HG03521 (cell line): ENCODE measurements at regions not wholly inside any gene's neighbourhood (a gene's known extent, or its start where the extent isn't known, plus 50 kb on each side); places are given as distances from the start of the nearest gene placed in this dataset.

Experiments used
- ATAC-seq: cut with Tn5 transposase; IDR thresholded peaks from one replicate; pipeline ENCODE4 v1.9.1; 2021; ENCODE audit warnings: mild to moderate bottlenecking, moderate library complexity; ENCODE audit not compliant: unreplicated experiment

GRCh38 chr10:105473170-105473569 lies 832.1 kb downstream of the SORCS3 start:
- ATAC-seq, result no peak

- ATAC-seq, result no peak
These were observed 827.7 kb downstream of the SORCS3 start for GRCh38 chr10:105468759-105469158.

- no peak for ATAC-seq
These were observed 825.4 kb downstream of the SORCS3 start for GRCh38 chr10:105466521-105466920.

GRCh38 chr10:105434970-105435369 lies 793.9 kb downstream of the SORCS3 start:
- no peak for ATAC-seq

DNA sequence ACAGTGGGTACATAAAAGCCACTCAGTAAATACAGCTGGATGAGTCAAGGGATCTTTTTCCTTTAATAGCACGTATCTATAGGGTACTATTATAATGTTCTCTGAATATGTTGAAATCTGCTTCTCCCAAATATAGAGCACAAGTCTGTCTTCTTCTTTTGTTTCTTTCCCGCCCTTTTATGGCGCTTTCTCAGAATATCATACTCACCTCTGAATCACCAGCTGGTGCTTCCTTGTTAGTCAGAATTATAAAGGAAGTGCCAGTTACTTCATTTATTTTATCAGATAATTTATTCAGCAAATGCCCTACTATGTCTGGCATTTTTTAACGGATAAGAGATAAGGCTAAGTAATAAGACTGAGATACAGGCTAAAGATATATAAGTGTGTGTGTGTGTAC lies 772.9 kb downstream of the SORCS3 start:
- ATAC-seq, result no peak

- no peak for ATAC-seq
These were observed 768.3 kb downstream of the SORCS3 start for GRCh38 chr10:105409370-105409769.

DNA sequence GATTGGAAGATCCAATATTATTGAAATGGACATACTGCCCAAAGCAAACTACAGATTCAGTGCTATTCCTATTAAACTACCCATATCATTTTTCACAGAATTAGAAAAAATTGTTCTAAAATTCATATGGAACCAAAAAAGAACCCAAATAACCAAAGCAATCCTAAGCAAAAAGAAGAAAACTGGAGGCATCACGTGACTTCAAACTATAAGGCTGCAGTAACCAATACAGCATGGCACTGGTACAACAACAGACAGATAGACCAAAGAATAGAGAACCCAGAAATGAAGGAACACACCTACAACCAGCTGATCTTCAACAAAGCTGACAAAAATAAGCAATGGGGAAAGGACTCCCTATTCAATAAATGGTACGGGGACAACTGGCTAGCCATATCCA lies 765.4 kb downstream of the SORCS3 start:
- no peak for ATAC-seq

DNA sequence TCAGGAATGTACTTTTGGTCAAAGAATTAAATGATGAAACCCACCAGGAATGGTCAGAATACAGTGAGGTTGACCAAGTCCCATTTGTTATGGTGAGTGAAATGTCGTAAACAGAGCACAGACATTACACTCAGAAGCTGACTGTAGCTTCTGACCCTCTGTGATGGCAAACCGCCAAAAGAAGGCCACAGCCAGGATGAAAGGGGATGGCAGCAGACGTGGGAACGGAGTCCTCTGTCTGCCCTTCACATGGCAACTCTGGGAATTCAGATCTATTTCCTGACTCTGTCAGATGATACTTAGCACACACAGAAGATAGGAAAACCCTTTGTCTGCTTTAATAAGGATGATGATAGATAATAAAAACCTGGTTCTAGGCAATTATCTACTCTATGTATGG lies 757.1 kb downstream of the SORCS3 start:
- ATAC-seq, result no peak

DNA sequence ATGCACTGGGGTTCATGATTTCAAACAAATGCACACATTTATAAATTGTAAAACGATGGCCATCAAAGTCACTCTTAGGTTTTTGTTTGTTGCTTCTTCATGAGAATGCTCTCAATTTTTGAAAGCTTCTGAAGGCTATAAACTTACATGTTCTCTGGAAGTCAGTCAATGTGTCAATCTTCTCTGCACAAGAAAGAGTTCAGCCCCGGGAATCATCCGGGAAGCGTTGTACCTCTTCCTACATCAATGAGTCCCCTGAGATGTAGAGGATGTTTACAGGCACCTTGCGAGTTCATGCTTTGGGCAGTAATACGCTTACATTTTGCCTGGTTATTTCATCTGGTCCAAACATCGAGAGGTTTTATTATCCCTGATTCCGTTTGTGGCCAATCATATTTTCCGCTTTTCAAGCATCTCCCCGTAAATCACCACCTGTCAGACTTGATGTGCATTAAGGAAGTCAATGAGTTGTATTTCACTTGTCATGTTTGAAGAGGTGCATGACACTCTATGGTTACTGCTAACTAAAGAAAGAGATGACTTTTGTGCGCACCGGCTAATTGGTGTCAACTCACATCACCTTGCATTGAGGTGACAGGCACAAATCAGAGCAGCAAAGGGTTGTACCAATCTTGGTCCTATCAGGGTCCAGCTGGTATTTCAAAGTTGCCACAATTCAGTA lies 750.7 kb downstream of the SORCS3 start:
- no peak for ATAC-seq

DNA sequence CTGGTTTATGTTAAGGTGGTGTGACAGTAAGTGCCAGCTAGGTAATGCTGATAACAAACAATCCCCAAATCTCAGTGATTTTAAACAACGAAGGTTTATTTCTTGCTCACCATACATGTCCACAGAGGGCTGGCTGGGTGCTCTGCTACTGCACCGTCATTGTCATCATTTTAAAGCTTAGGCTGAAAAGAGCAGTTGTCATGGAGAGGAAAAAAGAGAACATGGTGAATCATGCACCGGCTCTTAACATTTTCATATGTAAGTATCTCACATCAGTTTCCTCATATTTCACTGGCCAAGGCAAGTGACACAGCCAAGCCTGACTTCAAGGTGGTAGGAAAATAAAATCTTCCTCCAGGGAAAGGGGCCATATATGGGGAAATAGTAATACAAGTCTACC lies 746.9 kb downstream of the SORCS3 start:
- ATAC-seq, result no peak

- no peak for ATAC-seq
These were observed 742.9 kb downstream of the SORCS3 start for GRCh38 chr10:105383978-105384377.

DNA sequence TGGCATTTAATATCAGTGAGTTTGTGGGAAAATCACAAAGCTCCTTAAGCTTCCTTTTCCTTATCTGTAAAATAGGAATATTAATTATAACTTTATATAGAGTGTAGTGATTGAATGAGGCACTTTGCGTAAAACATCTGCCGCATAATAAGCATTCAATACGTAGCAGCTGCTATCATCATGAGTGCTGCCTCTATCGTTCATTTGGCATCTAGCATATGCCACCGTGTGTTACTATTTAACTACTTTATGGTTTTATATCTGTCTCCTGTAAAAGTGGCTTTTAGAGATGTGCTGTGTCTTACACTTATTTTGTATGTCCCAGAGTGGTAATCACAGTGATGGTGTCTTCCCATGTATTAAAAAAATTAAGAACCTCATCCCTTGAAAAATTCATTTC lies 729.6 kb downstream of the SORCS3 start:
- no peak for ATAC-seq

DNA sequence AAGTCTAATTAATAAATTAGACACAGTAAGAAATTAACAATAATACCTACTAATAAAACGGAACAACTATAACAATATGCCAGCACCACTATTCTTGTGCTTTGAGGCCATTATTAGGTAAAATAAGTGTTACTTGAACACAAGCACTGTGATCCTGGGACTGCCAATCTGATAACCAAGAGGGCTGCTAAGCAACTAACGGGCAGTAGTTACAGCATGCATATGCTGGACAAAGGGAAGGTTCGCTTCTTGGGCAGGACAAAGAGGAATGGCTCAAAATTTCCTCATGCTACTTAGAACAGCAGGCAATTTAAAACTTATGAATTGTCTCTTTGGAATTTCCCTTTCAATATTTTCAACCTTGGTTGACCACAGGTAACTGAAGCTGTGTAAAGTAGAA lies 718.6 kb downstream of the SORCS3 start:
- no peak for ATAC-seq

GRCh38 chr10:105358911-105359310 lies 717.8 kb downstream of the SORCS3 start:
- ATAC-seq, result no peak

- ATAC-seq, result no peak
These were observed 715.5 kb downstream of the SORCS3 start for GRCh38 chr10:105356626-105357025.

- ATAC-seq, result no peak
These were observed 712.9 kb downstream of the SORCS3 start for GRCh38 chr10:105354010-105354409.

- no peak for ATAC-seq
These were observed 711.7 kb downstream of the SORCS3 start for GRCh38 chr10:105352827-105353226.

GRCh38 chr10:105352281-105352680 lies 711.2 kb downstream of the SORCS3 start:
- ATAC-seq, result no peak

- ATAC-seq, result no peak
These were observed 710.1 kb downstream of the SORCS3 start for GRCh38 chr10:105351187-105351586.

- no peak for ATAC-seq
These were observed 706.4 kb downstream of the SORCS3 start for GRCh38 chr10:105347487-105347886.

DNA sequence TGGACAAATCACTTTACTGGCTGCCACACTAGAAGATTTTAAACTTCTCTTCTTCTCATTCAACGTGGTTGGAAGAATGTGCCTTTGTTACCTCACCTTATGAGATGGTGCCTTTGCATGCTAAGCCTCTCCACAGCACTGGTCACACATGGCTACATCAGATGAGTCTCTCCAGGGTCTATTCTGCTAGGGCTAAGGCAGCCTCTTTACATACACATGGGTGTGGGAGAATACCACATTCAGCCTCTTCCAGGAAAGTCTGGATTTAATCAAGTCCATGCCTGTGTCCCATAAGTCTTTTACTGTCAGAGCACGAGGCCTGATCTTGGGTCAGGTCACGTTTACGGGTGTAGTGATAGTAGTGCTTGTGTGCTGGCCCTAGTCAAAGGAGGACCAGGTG lies 701.5 kb downstream of the SORCS3 start:
- ATAC-seq, result no peak

- ATAC-seq, result no peak
These were observed 698.6 kb downstream of the SORCS3 start for GRCh38 chr10:105339669-105340068.

DNA sequence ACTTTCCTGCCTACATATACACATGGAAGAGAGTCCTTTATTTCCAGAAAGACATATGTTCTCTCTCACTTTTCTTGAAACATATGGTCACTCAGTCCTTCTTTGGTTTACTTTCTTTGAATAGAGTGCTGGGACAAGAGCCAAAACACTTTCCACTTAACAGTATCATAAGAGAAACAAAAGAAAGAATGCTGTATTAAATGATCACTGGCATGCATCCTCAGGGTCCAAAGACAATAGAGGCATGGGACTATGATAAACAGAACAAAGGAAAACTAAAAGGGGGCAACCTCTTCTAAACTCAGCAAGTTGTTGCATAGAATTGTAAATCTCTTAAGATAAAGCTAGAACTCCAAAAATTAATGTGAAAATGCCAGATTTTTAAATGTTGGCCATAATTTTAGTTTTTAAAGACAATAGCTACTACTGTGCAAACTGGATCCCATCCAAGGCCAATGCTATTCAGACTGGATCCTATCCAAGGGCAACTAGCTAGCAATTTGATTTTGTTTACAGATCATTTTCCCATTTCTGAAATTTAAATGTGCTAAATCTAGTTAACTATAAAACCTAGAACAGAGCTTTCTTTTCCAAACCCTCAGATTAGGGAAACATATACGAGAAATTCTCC lies 687.5 kb downstream of the SORCS3 start:
- ATAC-seq, result no peak
